ENCODE measurements at regions not wholly inside any gene's neighbourhood (a gene's known extent, or its start where the extent isn't known, plus 50 kb on each side); places are given as distances from the start of the nearest gene placed in this dataset.

DNA sequence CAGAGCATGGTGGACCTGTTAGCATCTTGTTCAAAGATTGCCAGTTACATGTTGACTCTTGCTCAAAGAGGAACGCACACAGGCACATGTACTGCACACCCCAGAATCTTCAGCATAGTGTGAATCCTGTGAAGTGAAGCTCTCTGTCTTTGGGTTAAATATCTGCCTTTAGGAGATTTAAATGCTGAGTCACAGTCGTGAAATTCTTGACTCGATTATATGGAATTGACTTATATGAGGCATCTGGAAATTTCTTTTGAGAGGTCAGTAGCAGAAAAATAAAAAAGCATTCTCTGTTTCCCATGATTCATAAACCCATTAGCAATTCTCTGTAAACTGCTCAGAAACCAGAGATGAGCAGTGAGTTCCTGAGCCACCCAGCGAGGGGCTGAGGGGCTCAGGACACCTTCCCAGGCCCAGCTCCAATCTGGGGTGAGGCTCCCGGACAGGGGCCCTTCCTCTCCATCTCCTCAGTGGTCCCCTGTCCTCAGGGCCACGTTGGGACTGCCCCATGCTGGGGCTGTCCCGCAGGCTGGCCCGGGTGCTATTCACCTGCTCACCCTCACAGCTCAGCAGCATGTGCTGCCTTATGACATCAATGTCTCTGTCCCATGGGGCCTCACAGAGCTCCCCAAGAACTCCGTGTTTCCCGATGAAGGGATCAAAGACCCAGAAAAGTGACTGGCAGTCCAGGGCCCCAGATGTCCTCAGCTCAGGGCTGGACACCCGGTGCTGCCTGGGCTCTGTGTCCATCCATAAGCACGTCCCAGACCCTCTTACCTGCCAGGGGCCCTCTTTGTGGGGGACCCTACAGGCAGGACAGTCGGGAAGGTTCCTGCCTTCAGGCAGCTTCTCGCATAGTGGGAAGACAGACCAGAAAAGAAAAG is 50.0 kb upstream of the INSIG1 start:
- no peak overlapping the region for H3K27ac ChIP-seq
- H3K36me3 ChIP-seq = no peaks in the 10 kb centered on the region
- TF ChIP-seq POLR2A (IDR thresholded peaks at IDR 0.05) (no peak), CTCF (IDR thresholded peaks at IDR 0.05) (no peak)
- H3K4me3 ChIP-seq = no peak overlapping the region
- peak in 1 of 3 donors; percentile 24 for DNase-seq
- H3K27me3 ChIP-seq = no peaks in the 10 kb centered on the region
- H3K4me1 ChIP-seq = no peaks in the 10 kb centered on the region
- peaks cover 0 to 7% (median 0%) of the 10 kb centered on the region in 4 donors for H3K9me3 ChIP-seq

Data from Peyer's patch (tissue), 4 donors.